Vagina (tissue), 2 donors: ENCODE measurements at regions not wholly inside any gene's neighbourhood (a gene's known extent, or its start where the extent isn't known, plus 50 kb on each side); places are given as distances from the start of the nearest gene placed in this dataset.

Experiments used
- DNase-seq, 2 donors: peaks; one replicate each; pipeline ENCODE4 v3.0.0-alpha.2; 2017; ENCODE audit errors: extremely low spot score in 2 of 2
- H3K27ac ChIP-seq: fragments of 200-600 bp; sonication (generic); one replicate; pipeline ENCODE4 v1.5.1; 2019
- H3K27me3 ChIP-seq: fragments of 200-600 bp; sonication (generic); one replicate; pipeline ENCODE4 v1.5.1; 2019
- H3K36me3 ChIP-seq, 2 donors: fragments of 200-600 bp; sonication (generic); one replicate each; pipeline ENCODE4 v1.5.1; 2017 to 2019
- H3K4me1 ChIP-seq: fragments of 200-600 bp; sonication (generic); one replicate; pipeline ENCODE4 v1.5.1; 2019
- H3K4me3 ChIP-seq, 2 donors: fragments of 200-600 bp; sonication (generic); 1 replicate in 1 of 2; 2 replicates in 1 of 2; pipeline ENCODE4 v1.5.1; 2016 to 2019
- H3K9me3 ChIP-seq: fragments of 200-600 bp; sonication (generic); one replicate; pipeline ENCODE4 v1.5.1; 2019
- POLR2A ChIP-seq, 2 donors: fragments of 450-650 bp; IDR thresholded peaks; one replicate each; pipeline ENCODE4 v1.6.1; 2017; ENCODE audit warnings: antibody characterized with exemption in 2 of 2, mild to moderate bottlenecking in 2 of 2, moderate library complexity in 2 of 2
- POLR2AphosphoS5 ChIP-seq, 2 donors: sonication (generic); formaldehyde crosslinking; IDR thresholded peaks; one replicate each; pipeline ENCODE4 v1.9.0; 2017; ENCODE audit warnings: antibody characterized with exemption in 2 of 2, mild to moderate bottlenecking in 2 of 2, low read depth in 1 of 2; ENCODE audit not compliant: insufficient read depth in 1 of 2
- intact Hi-C: fragments of 100-400 bp; cut with DNase I; formaldehyde crosslinking; loops from one replicate; pipeline ENCODE4 v1.15.1; 2023
- TF ChIP-seq, protein P1 (sequence below), 3 experiments: fragments of 450-650 bp in 2 of 3; fragments of 200-600 bp in 1 of 3; sonication (generic) in 1 of 3; IDR thresholded peaks; one replicate each; pipeline ENCODE4 v1.5.1; 2017 to 2019; ENCODE audit warnings: antibody characterized with exemption in 3 of 3, mild to moderate bottlenecking in 2 of 3, moderate library complexity in 2 of 3

DNA sequence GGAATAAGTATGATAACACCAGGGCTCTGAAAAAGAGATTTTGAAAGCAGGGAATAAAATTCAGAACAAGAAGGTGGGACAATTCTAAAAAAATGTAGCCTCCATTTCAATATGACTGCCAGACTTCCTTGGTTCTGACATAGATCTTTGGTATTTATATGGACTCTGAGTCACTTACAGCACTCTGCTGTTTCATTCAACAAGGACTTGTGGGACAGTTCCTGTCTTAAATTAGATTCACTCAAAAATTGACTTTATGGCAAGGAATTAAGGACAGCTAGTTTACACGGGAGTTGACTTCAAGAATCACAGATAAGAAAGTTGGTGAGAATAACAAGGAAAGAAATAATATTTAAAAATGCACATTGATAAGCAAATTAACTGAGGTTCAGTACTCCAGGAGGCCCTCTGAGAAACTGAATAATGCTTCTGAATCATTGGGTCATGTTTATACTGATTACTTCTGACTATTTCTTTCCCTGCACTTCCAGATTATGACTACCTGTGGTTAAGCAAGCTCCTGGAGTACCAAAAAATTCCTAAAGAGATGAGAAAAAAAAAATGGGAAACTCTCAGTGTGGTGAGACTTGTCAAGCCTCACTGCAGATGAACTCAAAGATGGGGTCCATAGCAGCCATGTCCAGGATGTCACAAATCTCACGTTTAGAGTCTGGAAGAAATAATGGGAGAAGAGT lies 828.3 kb upstream of the PIK3C3 start:
- H3K9me3 ChIP-seq: no peaks in the 10 kb centered on the region
- TF ChIP-seq, protein P1, sequence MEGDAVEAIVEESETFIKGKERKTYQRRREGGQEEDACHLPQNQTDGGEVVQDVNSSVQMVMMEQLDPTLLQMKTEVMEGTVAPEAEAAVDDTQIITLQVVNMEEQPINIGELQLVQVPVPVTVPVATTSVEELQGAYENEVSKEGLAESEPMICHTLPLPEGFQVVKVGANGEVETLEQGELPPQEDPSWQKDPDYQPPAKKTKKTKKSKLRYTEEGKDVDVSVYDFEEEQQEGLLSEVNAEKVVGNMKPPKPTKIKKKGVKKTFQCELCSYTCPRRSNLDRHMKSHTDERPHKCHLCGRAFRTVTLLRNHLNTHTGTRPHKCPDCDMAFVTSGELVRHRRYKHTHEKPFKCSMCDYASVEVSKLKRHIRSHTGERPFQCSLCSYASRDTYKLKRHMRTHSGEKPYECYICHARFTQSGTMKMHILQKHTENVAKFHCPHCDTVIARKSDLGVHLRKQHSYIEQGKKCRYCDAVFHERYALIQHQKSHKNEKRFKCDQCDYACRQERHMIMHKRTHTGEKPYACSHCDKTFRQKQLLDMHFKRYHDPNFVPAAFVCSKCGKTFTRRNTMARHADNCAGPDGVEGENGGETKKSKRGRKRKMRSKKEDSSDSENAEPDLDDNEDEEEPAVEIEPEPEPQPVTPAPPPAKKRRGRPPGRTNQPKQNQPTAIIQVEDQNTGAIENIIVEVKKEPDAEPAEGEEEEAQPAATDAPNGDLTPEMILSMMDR (IDR thresholded peaks at IDR 0.05): no peak
- no peak for TF ChIP-seq POLR2A (IDR thresholded peaks at IDR 0.05)
- TF ChIP-seq POLR2AphosphoS5 (IDR thresholded peaks at IDR 0.05; ENCODE audit: insufficient read depth in 1 of 2, low read depth in 1 of 2): no peak
- H3K36me3 ChIP-seq: no peaks in the 10 kb centered on the region
- H3K4me3 ChIP-seq: no peak overlapping the region
- no peak overlapping the region for H3K27ac ChIP-seq
- no peaks in the 10 kb centered on the region for H3K4me1 ChIP-seq
- no peaks in the 10 kb centered on the region for H3K27me3 ChIP-seq
- DNase-seq: no peak
- intact Hi-C loops: no loop called here

DNA sequence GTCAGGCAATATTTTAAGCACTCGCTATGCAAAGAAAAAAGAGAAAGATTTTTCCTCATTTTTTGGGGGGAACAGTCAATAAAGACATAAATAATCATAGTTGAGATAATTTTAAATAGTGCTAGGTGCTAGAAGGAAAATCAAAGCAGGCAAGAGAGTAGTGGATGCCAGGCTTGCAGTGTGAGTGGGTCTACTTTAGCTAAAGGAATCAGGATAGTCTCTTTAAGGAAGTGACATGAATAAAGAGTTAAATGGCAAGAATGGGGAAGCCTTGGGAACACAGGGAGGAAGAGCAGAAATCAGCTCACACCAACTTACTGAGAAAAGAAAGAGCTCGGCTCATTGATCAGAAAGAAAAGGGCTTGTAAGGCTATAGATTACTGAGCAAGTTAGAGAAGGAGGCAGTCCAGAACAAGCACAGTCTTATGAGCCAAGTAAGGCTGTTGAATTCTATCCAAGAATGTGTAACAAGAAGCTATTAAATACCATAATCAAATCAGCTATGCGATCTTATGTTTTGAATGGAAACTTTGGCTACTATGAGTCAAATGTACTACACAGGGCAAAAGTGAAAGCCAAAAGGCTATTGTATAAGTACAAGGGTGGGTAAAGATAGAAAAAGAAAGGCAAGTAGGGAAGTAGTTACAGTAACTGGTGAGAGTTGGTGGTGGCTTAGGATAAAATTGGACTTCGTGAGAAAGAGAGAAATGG lies 833.8 kb upstream of the PIK3C3 start:
- DNase-seq: no peak
- H3K36me3 ChIP-seq: no peaks in the 10 kb centered on the region
- no peak overlapping the region for H3K27ac ChIP-seq
- H3K27me3 ChIP-seq: no peaks in the 10 kb centered on the region
- no peak overlapping the region for H3K4me3 ChIP-seq
- no peaks in the 10 kb centered on the region for H3K4me1 ChIP-seq
- TF ChIP-seq POLR2A (IDR thresholded peaks at IDR 0.05): no peak
- TF ChIP-seq POLR2AphosphoS5 (IDR thresholded peaks at IDR 0.05; ENCODE audit: insufficient read depth in 1 of 2, low read depth in 1 of 2): no peak
- TF ChIP-seq, protein P1 (IDR thresholded peaks at IDR 0.05): no peak
- intact Hi-C loops: no loop called here
- no peaks in the 10 kb centered on the region for H3K9me3 ChIP-seq

DNA sequence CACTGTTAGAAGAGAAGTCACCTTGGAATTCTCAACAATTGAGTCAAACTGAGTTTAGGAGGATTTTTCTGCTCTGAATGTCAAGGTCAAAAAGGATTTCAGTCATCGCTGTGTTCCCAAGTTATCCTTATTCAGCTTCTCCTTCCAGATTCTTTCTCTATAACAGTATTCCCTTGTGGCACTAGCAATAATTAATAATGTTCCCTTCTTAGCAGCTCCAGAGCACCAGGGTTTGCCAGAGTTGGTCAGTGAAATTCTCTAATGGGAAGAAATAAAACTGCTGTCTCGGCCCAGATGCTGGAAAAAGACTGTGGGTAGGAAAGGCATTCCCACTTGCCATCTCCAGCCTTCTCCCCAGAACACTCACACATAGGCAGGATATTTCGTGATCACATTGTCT lies 836.0 kb upstream of the PIK3C3 start:
- no peaks in the 10 kb centered on the region for H3K9me3 ChIP-seq
- H3K27me3 ChIP-seq: no peaks in the 10 kb centered on the region
- no peak for TF ChIP-seq POLR2AphosphoS5 (IDR thresholded peaks at IDR 0.05; ENCODE audit: insufficient read depth in 1 of 2, low read depth in 1 of 2)
- no peak for TF ChIP-seq POLR2A (IDR thresholded peaks at IDR 0.05)
- TF ChIP-seq, protein P1 (IDR thresholded peaks at IDR 0.05): no peak
- no peak overlapping the region for H3K4me3 ChIP-seq
- no peak for DNase-seq
- no peak overlapping the region for H3K27ac ChIP-seq
- no peaks in the 10 kb centered on the region for H3K36me3 ChIP-seq
- intact Hi-C loops: no loop called here
- H3K4me1 ChIP-seq: no peaks in the 10 kb centered on the region

DNA sequence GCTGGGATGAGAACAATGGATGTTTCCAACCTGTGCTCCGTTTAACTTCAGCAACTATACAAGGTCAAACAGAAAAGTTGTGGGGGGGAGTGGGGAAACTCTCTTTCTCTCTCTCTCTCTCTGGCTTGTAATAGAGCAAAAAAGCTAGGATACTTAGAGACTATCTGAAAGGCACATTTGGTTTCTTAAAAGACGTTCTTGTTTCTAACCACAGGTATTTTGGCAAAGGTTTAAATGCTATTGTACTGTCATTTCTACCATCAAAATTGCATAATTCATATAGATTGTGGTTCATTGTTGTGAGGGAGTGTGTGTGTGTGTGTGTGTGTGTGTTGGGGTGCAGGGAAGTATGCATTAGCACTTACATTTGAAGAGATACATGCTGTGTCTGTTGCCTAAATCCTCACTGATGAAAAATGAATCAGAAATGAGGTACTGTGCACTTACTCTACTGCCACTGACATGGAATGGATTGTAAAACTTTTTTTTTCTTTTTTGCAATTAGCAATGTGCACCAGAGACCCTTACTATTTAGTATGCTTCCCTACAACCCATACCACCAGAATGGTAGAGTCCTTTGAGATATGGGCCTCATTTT lies 841.0 kb upstream of the PIK3C3 start:
- Histone ChIP-seq H3K4me3 (no peak overlapping the region), H3K27ac (no peak overlapping the region), H3K9me3 (no peaks in the 10 kb centered on the region), H3K27me3 (no peaks in the 10 kb centered on the region), H3K4me1 (no peaks in the 10 kb centered on the region), H3K36me3 (no peaks in the 10 kb centered on the region)
- intact Hi-C loops: no loop called here
- TF ChIP-seq POLR2A (IDR thresholded peaks at IDR 0.05): no peak
- TF ChIP-seq POLR2AphosphoS5 (IDR thresholded peaks at IDR 0.05; ENCODE audit: insufficient read depth in 1 of 2, low read depth in 1 of 2): no peak
- TF ChIP-seq, protein P1 (IDR thresholded peaks at IDR 0.05): no peak
- DNase-seq: no peak

DNA sequence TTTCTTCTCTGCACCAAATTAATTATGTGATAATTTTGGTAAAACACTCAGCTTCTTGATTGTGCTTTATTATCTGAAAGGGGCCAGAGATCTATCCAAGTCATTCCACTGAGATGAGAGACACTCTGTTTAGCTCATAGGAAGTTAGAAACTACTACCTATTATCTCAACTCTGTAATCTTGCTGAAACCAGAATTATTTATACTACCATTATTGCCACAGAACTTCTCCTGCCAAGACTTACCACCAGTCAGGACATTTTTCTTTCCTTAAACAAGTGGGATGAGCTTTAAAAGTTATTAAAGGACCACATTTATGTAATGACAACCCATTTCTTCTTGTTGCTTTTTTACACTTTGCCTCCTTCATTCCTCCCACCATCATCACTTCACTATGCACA lies 855.6 kb upstream of the PIK3C3 start:
- intact Hi-C loops: no loop called here
- TF ChIP-seq POLR2AphosphoS5 (IDR thresholded peaks at IDR 0.05; ENCODE audit: insufficient read depth in 1 of 2, low read depth in 1 of 2) (no peak), POLR2A (IDR thresholded peaks at IDR 0.05) (no peak)
- TF ChIP-seq, protein P1 (IDR thresholded peaks at IDR 0.05): no peak

More for the DNA sequence above, 855.6 kb upstream of the PIK3C3 start:
- Histone ChIP-seq H3K27me3 (no peaks in the 10 kb centered on the region), H3K9me3 (no peaks in the 10 kb centered on the region), H3K36me3 (no peaks in the 10 kb centered on the region), H3K4me1 (no peaks in the 10 kb centered on the region), H3K27ac (no peak overlapping the region), H3K4me3 (no peak overlapping the region)
- no peak for DNase-seq
